DMS53 (cell line): ENCODE measurements at regions not wholly inside any gene's neighbourhood (a gene's known extent, or its start where the extent isn't known, plus 50 kb on each side); places are given as distances from the start of the nearest gene placed in this dataset.

Source experiments
- DNase-seq: peaks from one replicate; lab custom pipeline; 2025; lab: John Stamatoyannopoulos, UW

GRCh38 chr13:36750046-36750445 is 69.0 kb upstream of the RFXAP start:
- DNase-seq: no peak

GRCh38 chr13:36750461-36750860 is 68.6 kb upstream of the RFXAP start:
- DNase-seq: no peak

GRCh38 chr13:36750946-36751345 is 68.1 kb upstream of the RFXAP start:
- no peak for DNase-seq

- DNase-seq: no peak
Measured at GRCh38 chr13:36752673-36753072, 66.3 kb upstream of the RFXAP start.

- DNase-seq: no peak
Measured at GRCh38 chr13:36753176-36753575, 65.8 kb upstream of the RFXAP start.

GRCh38 chr13:36758345-36758744 is 60.7 kb upstream of the RFXAP start:
- peak; percentile 40 for DNase-seq

- no peak for DNase-seq
Measured at GRCh38 chr13:36763126-36763722, 55.8 kb upstream of the RFXAP start.

GRCh38 chr13:36764536-36764935 is 54.5 kb upstream of the RFXAP start:
- no peak for DNase-seq

GRCh38 chr13:36764957-36765356 is 54.1 kb upstream of the RFXAP start:
- peak; percentile 12 for DNase-seq

- peak; percentile 82 for DNase-seq
Measured at GRCh38 chr13:36766295-36766694, 52.7 kb upstream of the RFXAP start.

- no peak for DNase-seq
Measured at GRCh38 chr13:36767276-36767675, 51.7 kb upstream of the RFXAP start.

GRCh38 chr13:36769126-36769525 is 49.9 kb upstream of the RFXAP start:
- no peak for DNase-seq
